HS-5 (cell line): ENCODE measurements at regions not wholly inside any gene's neighbourhood (a gene's known extent, or its start where the extent isn't known, plus 50 kb on each side); places are given as distances from the start of the nearest gene placed in this dataset.
"Not testable (repeated sequence)": the region's sequence is repeated elsewhere in the genome, so short reads cannot be mapped to it uniquely, and the experiment has no call there.

Source experiments
- DNase-seq: peaks from one replicate; pipeline ENCODE4 v3.0.0-alpha.2; 2012; ENCODE audit warnings: low read depth

- DNase-seq: not testable (repeated sequence)
Measured at GRCh38 chr4:18159117-18159912, 137.8 kb upstream of the LCORL start.

GRCh38 chr4:18155067-18156041 lies 133.8 kb upstream of the LCORL start:
- DNase-seq: no peak

- no peak for DNase-seq
Measured at GRCh38 chr4:18138076-18138665, 116.6 kb upstream of the LCORL start.

- DNase-seq: no peak
Measured at GRCh38 chr4:18134111-18134510, 112.6 kb upstream of the LCORL start.

- no peak for DNase-seq
Measured at GRCh38 chr4:18130256-18130655, 108.7 kb upstream of the LCORL start.

- DNase-seq: no peak
Measured at GRCh38 chr4:18128241-18128640, 106.7 kb upstream of the LCORL start.

- no peak for DNase-seq
Measured at GRCh38 chr4:18127030-18127429, 105.5 kb upstream of the LCORL start.

GRCh38 chr4:18113710-18114331 lies 92.3 kb upstream of the LCORL start:
- DNase-seq: no peak

GRCh38 chr4:18111081-18111480 lies 89.5 kb upstream of the LCORL start:
- no peak for DNase-seq

GRCh38 chr4:18110099-18110498 lies 88.5 kb upstream of the LCORL start:
- no peak for DNase-seq

GRCh38 chr4:18109676-18110075 lies 88.1 kb upstream of the LCORL start:
- no peak for DNase-seq

- not testable (repeated sequence) for DNase-seq
Measured at GRCh38 chr4:18107848-18108528, 86.4 kb upstream of the LCORL start.

- no peak for DNase-seq
Measured at GRCh38 chr4:18106620-18107019, 85.1 kb upstream of the LCORL start.

GRCh38 chr4:18105030-18106011 lies 83.8 kb upstream of the LCORL start:
- DNase-seq: no peak

GRCh38 chr4:18103876-18104605 lies 82.5 kb upstream of the LCORL start:
- no peak for DNase-seq

GRCh38 chr4:18100657-18101056 lies 79.1 kb upstream of the LCORL start:
- DNase-seq: no peak

- DNase-seq: not testable (repeated sequence)
Measured at GRCh38 chr4:18090447-18090846, 68.9 kb upstream of the LCORL start.

GRCh38 chr4:18082236-18082635 lies 60.7 kb upstream of the LCORL start:
- DNase-seq: no peak

- no peak for DNase-seq
Measured at GRCh38 chr4:18081708-18082107, 60.2 kb upstream of the LCORL start.

GRCh38 chr4:18077808-18078207 lies 56.3 kb upstream of the LCORL start:
- no peak for DNase-seq
